A673 (cell line): ENCODE measurements at regions not wholly inside any gene's neighbourhood (a gene's known extent, or its start where the extent isn't known, plus 50 kb on each side); places are given as distances from the start of the nearest gene placed in this dataset.

ENCODE experiments used
- BruUV-seq: library from RNA; stranded (reverse); fragments of 400-500 nt; replicated peaks from 2 replicates; lab custom pipeline; 2021; lab: Mats Ljungman, UMichigan
- CTCF ChIA-PET: fragments of 300-600 bp; sonication (Branson Sonifier 250); formaldehyde crosslinking; loops from one replicate; lab custom pipeline; 2022; ENCODE audit warnings: antibody characterized with exemption; lab: Charles Lee
- POLR2A ChIA-PET: fragments of 300-600 bp; sonication (Branson Sonifier 250); formaldehyde crosslinking; loops from one replicate; lab custom pipeline; 2022; ENCODE audit warnings: antibody characterized with exemption; ENCODE audit not compliant: low non-redundant PET; lab: Charles Lee
- DNase-seq: peaks from one replicate; pipeline ENCODE4 v3.0.0-alpha.2; 2015; ENCODE audit warnings: low spot score
- H3K27ac ChIP-seq: fragments of 200-600 bp; sonication (generic); 2 replicates; pipeline ENCODE4 v1.5.1; 2016; ENCODE audit warnings: mixed run types, low read depth, mild to moderate bottlenecking, mixed read lengths, antibody characterized with exemption, low read length; ENCODE audit not compliant: poor library complexity, severe bottlenecking
- H3K27me3 ChIP-seq: fragments of 200-600 bp; sonication (generic); replicated peaks from 2 replicates; pipeline ENCODE4 v1.6.1; 2017; ENCODE audit warnings: mixed run types, low read depth, mild to moderate bottlenecking, mixed read lengths, antibody characterized with exemption, low read length; ENCODE audit not compliant: insufficient read depth, poor library complexity
- H3K36me3 ChIP-seq: fragments of 200-600 bp; sonication (generic); 2 replicates; pipeline ENCODE4 v1.6.1; 2016; ENCODE audit warnings: mixed run types, mild to moderate bottlenecking, mixed read lengths, antibody characterized with exemption, low read length; ENCODE audit not compliant: insufficient read depth, poor library complexity, severe bottlenecking
- H3K4me1 ChIP-seq: fragments of 200-600 bp; sonication (generic); 2 replicates; pipeline ENCODE4 v1.6.1; 2017; ENCODE audit warnings: mixed run types, mild to moderate bottlenecking, mixed read lengths, antibody characterized with exemption, low read length; ENCODE audit not compliant: insufficient read depth, poor library complexity, severe bottlenecking
- H3K4me3 ChIP-seq: fragments of 200-600 bp; sonication (generic); 2 replicates; pipeline ENCODE4 v1.5.1; 2016; ENCODE audit warnings: low read depth, mixed run types, mild to moderate bottlenecking, mixed read lengths, low read length; ENCODE audit not compliant: poor library complexity, severe bottlenecking
- H3K9me3 ChIP-seq: fragments of 200-600 bp; sonication (generic); 2 replicates; pipeline ENCODE4 v1.6.1; 2016; ENCODE audit warnings: mixed run types, low read depth, mild to moderate bottlenecking, mixed read lengths, antibody characterized with exemption, low read length; ENCODE audit not compliant: poor library complexity, severe bottlenecking
- EZH2 ChIP-seq: fragments of 200-600 bp; sonication (generic); IDR thresholded peaks from 2 replicates; pipeline ENCODE4 v1.6.1; 2017; ENCODE audit warnings: borderline replicate concordance, low read depth, mild to moderate bottlenecking, mixed read lengths, antibody characterized with exemption, low read length; ENCODE audit not compliant: poor library complexity, severe bottlenecking
- intact Hi-C: fragments of 100-400 bp; cut with micrococcal nuclease; formaldehyde crosslinking; loops from one replicate; pipeline ENCODE4 v1.10.0; 2022; ENCODE audit not compliant: unreplicated experiment
- TF ChIP-seq, protein P1 (sequence below): fragments of 300-800, 200-600 bp; sonication (generic); conservative IDR thresholded peaks from 2 replicates; pipeline ENCODE4 v1.5.1; 2017; ENCODE audit warnings: low read depth, mild to moderate bottlenecking, antibody characterized with exemption, low read length, moderate library complexity, mixed read lengths

DNA sequence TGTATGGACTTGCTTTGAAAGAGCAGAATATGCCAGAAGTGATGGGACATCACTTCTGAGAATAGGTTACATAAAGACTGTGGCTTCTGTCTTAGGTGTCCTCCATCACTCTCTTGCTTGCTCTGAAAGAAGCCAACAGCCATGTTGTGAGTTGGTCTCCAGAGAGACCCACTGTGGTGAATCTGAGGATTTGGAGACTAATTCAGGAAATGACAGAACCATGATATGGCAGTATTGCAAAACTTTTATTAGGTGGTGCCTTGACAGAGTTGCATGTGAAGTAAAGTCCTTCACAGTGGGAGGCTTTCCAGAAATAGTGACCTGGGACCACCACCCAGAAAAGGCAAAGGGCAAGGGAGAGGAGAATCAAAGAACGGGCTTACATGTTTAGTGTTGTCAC, 628.6 kb downstream of the KCNT2 start:
- peaks cover 14% of the 10 kb centered on the region for H3K27me3 ChIP-seq
- POLR2A ChIA-PET: no interaction called here
- CTCF ChIA-PET: no interaction called here
- H3K36me3 ChIP-seq: no peaks in the 10 kb centered on the region
- peak; percentile 4 for DNase-seq
- TF ChIP-seq, protein P1, sequence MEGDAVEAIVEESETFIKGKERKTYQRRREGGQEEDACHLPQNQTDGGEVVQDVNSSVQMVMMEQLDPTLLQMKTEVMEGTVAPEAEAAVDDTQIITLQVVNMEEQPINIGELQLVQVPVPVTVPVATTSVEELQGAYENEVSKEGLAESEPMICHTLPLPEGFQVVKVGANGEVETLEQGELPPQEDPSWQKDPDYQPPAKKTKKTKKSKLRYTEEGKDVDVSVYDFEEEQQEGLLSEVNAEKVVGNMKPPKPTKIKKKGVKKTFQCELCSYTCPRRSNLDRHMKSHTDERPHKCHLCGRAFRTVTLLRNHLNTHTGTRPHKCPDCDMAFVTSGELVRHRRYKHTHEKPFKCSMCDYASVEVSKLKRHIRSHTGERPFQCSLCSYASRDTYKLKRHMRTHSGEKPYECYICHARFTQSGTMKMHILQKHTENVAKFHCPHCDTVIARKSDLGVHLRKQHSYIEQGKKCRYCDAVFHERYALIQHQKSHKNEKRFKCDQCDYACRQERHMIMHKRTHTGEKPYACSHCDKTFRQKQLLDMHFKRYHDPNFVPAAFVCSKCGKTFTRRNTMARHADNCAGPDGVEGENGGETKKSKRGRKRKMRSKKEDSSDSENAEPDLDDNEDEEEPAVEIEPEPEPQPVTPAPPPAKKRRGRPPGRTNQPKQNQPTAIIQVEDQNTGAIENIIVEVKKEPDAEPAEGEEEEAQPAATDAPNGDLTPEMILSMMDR: no peak
- TF ChIP-seq EZH2: no peak
- no peaks in the 10 kb centered on the region for H3K9me3 ChIP-seq
- no peak overlapping the region for H3K4me3 ChIP-seq
- no TSS peak for BruUV-seq
- no peak overlapping the region for H3K27ac ChIP-seq
- intact Hi-C loops: no loop called here
- H3K4me1 ChIP-seq: no peaks in the 10 kb centered on the region

DNA sequence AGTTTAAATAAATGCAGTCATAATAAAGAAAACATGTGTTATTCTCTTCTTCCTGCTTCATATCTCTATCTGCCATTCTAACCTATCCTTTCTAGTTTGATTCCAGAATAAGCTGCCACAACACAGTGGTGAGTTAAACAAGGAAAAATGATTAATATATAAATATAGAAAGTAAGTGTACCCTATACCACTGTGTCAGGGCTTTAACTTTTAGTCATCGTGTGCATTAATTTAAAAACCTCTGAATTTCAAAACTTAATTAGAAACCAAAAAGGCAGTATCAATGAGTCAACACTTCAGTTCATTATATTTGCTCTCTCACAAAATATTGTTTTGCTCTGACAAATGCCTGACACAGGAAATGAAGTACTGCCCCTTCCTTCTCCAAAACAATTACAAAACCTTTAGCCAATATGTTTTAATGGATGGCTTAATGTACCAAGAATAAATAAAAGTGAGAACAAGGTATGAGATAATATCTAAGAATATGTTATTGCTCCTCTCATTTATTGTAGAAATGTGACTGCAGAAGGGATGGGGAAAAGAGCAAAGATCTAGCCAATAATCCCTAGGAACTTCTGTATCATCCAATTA, 634.8 kb downstream of the KCNT2 start:
- H3K27ac ChIP-seq: no peak overlapping the region
- no peaks in the 10 kb centered on the region for H3K4me1 ChIP-seq
- no peaks in the 10 kb centered on the region for H3K36me3 ChIP-seq
- no peak for DNase-seq
- no peaks in the 10 kb centered on the region for H3K9me3 ChIP-seq
- peaks cover 34% of the 10 kb centered on the region for H3K27me3 ChIP-seq
- ChIA-PET CTCF (no interaction called here), POLR2A (no interaction called here)
- intact Hi-C loops: no loop called here
- TF ChIP-seq EZH2: no peak
- TF ChIP-seq, protein P1: no peak
- H3K4me3 ChIP-seq: no peak overlapping the region
- no TSS peak for BruUV-seq

DNA sequence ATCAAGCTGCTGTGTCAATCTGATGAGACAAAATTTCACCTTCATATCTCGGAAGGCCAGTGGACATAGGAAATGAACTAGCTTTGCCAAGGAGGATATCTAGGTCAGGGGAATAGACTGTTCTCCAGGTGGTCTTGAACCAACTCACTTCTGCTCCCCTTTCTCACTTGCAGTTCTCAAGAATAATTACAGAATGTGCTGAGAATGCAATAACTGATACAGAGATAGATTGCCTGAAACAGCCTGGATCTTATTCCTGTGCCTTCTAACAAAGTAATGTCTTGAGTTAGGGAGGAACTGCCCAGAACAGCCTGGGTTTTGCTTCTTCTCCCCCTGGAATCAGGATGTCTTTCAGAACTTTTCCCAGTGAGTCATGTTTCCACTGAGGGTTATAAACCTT, 636.7 kb downstream of the KCNT2 start:
- H3K4me3 ChIP-seq: no peak overlapping the region
- H3K27me3 ChIP-seq: peaks cover 33% of the 10 kb centered on the region
- no peak for DNase-seq
- TF ChIP-seq, protein P1: no peak
- no peak for TF ChIP-seq EZH2
- intact Hi-C loops: no loop called here
- POLR2A ChIA-PET: no interaction called here
- H3K9me3 ChIP-seq: no peaks in the 10 kb centered on the region
- BruUV-seq: no TSS peak
- CTCF ChIA-PET: no interaction called here
- no peak overlapping the region for H3K27ac ChIP-seq
- H3K36me3 ChIP-seq: no peaks in the 10 kb centered on the region
- no peaks in the 10 kb centered on the region for H3K4me1 ChIP-seq
